Fibroblast of pulmonary artery (primary cell): ENCODE measurements at regions not wholly inside any gene's neighbourhood (a gene's known extent, or its start where the extent isn't known, plus 50 kb on each side); places are given as distances from the start of the nearest gene placed in this dataset.

Source experiments
- DNase-seq: peaks from one replicate; pipeline ENCODE4 v3.0.0-alpha.2; 2010; ENCODE audit warnings: low read depth
- H3K4me3 ChIP-seq: replicated peaks from 2 replicates; pipeline ENCODE4 v1.5.1; 2011; ENCODE audit warnings: low read depth, mild to moderate bottlenecking, control low read depth, low read length, moderate library complexity
- CTCF ChIP-seq: IDR thresholded peaks from 2 replicates; pipeline ENCODE4 v1.5.1; 2011; ENCODE audit warnings: mild to moderate bottlenecking, control low read depth, low read length, inconsistent platforms; ENCODE audit errors: missing control alignments

- H3K4me3 ChIP-seq: no peak overlapping the region
- TF ChIP-seq CTCF: no peak
- DNase-seq: no peak
Measured at GRCh38 chr12:42643881-42644579, 54.5 kb upstream of the PRICKLE1 start.

- no peak for DNase-seq
- TF ChIP-seq CTCF: no peak
- H3K4me3 ChIP-seq: no peak overlapping the region
Measured at GRCh38 chr12:42641221-42641885, 51.8 kb upstream of the PRICKLE1 start.

GRCh38 chr12:42640391-42640790 lies 50.8 kb upstream of the PRICKLE1 start:
- no peak overlapping the region for H3K4me3 ChIP-seq
- no peak for DNase-seq
- TF ChIP-seq CTCF: no peak

- TF ChIP-seq CTCF: no peak
- H3K4me3 ChIP-seq: no peak overlapping the region
- no peak for DNase-seq
Measured at GRCh38 chr12:42639556-42639955, 50.0 kb upstream of the PRICKLE1 start.
